Loucy (cell line): ENCODE measurements at regions not wholly inside any gene's neighbourhood (a gene's known extent, or its start where the extent isn't known, plus 50 kb on each side); places are given as distances from the start of the nearest gene placed in this dataset.

Experiments used
- EZH2phosphoT487 ChIP-seq: fragments of 200-600 bp; IDR thresholded peaks from 2 replicates; pipeline ENCODE4 v1.6.1; 2018; ENCODE audit warnings: antibody characterized with exemption, mild to moderate bottlenecking, moderate library complexity, borderline replicate concordance
- TF ChIP-seq, protein P1 (sequence below): fragments of 200-600 bp; sonication (generic); conservative IDR thresholded peaks from 2 replicates; pipeline ENCODE4 v1.5.1; 2014; ENCODE audit warnings: mild to moderate bottlenecking, antibody characterized with exemption, low read length

DNA sequence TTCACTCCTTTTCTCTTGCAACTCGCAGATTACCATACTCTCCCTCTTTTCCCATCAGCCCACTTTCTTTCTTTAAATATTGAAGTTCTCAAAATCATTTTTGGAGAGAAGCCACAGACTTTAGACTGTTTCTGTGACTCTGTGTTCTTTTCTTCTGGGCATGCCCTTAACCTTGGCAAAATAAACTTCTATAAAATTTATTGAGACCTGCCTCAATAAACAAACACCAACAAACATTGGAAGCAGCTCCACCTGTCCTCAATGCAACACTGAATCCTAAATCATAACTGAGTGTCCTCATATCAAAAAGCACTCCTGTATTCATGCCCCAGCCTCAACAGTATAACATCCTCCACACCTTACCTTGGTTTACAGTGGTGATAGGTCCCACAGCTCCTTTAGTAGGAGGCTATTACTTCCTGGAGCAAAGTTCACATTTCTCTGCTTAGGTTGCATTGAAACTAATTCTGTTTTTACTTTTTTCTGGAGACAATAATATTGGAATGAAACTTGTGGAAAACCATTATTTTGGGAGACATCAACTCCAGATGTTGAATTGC is 320.0 kb upstream of the LRRC4C start:
- TF ChIP-seq, protein P1, sequence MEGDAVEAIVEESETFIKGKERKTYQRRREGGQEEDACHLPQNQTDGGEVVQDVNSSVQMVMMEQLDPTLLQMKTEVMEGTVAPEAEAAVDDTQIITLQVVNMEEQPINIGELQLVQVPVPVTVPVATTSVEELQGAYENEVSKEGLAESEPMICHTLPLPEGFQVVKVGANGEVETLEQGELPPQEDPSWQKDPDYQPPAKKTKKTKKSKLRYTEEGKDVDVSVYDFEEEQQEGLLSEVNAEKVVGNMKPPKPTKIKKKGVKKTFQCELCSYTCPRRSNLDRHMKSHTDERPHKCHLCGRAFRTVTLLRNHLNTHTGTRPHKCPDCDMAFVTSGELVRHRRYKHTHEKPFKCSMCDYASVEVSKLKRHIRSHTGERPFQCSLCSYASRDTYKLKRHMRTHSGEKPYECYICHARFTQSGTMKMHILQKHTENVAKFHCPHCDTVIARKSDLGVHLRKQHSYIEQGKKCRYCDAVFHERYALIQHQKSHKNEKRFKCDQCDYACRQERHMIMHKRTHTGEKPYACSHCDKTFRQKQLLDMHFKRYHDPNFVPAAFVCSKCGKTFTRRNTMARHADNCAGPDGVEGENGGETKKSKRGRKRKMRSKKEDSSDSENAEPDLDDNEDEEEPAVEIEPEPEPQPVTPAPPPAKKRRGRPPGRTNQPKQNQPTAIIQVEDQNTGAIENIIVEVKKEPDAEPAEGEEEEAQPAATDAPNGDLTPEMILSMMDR, result no peak
- TF ChIP-seq EZH2phosphoT487, result no peak
